Thyroid gland (tissue), 4 donors: ENCODE measurements at regions not wholly inside any gene's neighbourhood (a gene's known extent, or its start where the extent isn't known, plus 50 kb on each side); places are given as distances from the start of the nearest gene placed in this dataset.

Experiments
- DNase-seq, 2 donors: peaks; one replicate each; pipeline ENCODE4 v3.0.0-alpha.2; 2019
- H3K27ac ChIP-seq, 3 donors: fragments of 200-600 bp; sonication (generic); 1 replicate in 2 of 3; 2 replicates in 1 of 3; pipeline ENCODE4 v1.5.1; 2016 to 2019; ENCODE audit warnings: mild to moderate bottlenecking in 1 of 3, moderate library complexity in 1 of 3
- H3K27me3 ChIP-seq: fragments of 200-600 bp; sonication (generic); one replicate; pipeline ENCODE4 v1.5.1; 2019
- H3K36me3 ChIP-seq, 2 donors: fragments of 200-600 bp; sonication (generic); one replicate each; pipeline ENCODE4 v1.5.1; 2016 to 2019
- H3K4me1 ChIP-seq, 2 donors: fragments of 200-600 bp; sonication (generic); one replicate each; pipeline ENCODE4 v1.5.1; 2017 to 2019
- H3K4me3 ChIP-seq, 3 donors: fragments of 200-600 bp; sonication (generic); replicated peaks in 1 of 3; 1 replicate in 2 of 3; 2 replicates in 1 of 3; pipeline ENCODE4 v1.5.1; 2016; ENCODE audit warnings: mild to moderate bottlenecking in 1 of 3
- H3K9me3 ChIP-seq: fragments of 200-600 bp; sonication (generic); one replicate; pipeline ENCODE4 v1.5.1; 2017
- POLR2A ChIP-seq, 2 donors: fragments of 450-650 bp; IDR thresholded peaks; one replicate each; pipeline ENCODE4 v1.6.1; 2017; ENCODE audit warnings: antibody characterized with exemption in 2 of 2, mild to moderate bottlenecking in 2 of 2, moderate library complexity in 1 of 2
- WGBS, 2 donors: methylation state at CpG; one replicate each; pipeline ENCODE4 v1.1.5; 2017; 5-methylcytosine and 5-hydroxymethylcytosine counted together
- intact Hi-C: fragments of 100-400 bp; cut with DNase I; formaldehyde crosslinking; loops from one replicate; pipeline ENCODE4 v1.15.1; 2023
- TF ChIP-seq, protein P1 (sequence below), 6 experiments: fragments of 200-600 bp in 3 of 6; fragments of 450-650 bp in 3 of 6; sonication (generic) in 3 of 6; IDR thresholded peaks; one replicate each; pipeline ENCODE4 v1.5.1; 2016 to 2019; ENCODE audit warnings: antibody characterized with exemption in 6 of 6, mild to moderate bottlenecking in 2 of 6, inconsistent platforms in 1 of 6, moderate library complexity in 1 of 6

DNA sequence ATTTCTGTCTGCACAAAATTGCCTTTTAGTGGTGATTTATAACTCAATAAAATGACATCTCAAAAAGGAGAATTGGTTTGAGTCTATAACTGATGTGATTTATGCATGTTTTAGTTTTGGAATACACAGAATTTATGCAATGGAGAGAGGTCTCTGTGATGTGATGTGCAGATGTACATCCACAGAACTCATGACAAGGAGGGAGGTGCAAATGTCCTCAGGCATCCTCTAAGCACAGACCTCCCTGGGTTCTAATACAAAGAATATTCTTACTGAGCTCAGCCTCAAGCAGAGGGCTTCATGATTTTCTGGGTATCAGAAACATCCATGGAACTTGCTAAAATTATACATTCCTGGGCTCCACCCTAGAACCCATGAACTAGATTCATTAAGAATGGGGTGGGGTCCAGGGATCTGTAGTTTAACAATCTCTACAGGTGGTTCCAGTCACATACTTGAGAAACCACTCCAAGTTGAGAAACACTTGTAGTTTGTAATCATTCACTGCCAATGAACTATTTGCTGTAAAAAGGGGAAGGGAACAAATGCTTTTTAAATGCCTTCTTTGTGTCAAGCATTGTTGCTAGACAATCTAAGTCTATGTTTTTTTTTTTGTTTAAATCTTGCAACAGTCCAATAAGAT, 60.2 kb upstream of the NEDD9 start:
- peak overlapping the region in 1 of 3 donors; percentile 23 for H3K27ac ChIP-seq
- H3K4me1 ChIP-seq, result peaks cover 8 to 12% of the 10 kb centered on the region in 2 donors
- H3K36me3 ChIP-seq, result no peaks in the 10 kb centered on the region
- no peaks in the 10 kb centered on the region for H3K9me3 ChIP-seq
- TF ChIP-seq, protein P1, sequence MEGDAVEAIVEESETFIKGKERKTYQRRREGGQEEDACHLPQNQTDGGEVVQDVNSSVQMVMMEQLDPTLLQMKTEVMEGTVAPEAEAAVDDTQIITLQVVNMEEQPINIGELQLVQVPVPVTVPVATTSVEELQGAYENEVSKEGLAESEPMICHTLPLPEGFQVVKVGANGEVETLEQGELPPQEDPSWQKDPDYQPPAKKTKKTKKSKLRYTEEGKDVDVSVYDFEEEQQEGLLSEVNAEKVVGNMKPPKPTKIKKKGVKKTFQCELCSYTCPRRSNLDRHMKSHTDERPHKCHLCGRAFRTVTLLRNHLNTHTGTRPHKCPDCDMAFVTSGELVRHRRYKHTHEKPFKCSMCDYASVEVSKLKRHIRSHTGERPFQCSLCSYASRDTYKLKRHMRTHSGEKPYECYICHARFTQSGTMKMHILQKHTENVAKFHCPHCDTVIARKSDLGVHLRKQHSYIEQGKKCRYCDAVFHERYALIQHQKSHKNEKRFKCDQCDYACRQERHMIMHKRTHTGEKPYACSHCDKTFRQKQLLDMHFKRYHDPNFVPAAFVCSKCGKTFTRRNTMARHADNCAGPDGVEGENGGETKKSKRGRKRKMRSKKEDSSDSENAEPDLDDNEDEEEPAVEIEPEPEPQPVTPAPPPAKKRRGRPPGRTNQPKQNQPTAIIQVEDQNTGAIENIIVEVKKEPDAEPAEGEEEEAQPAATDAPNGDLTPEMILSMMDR (IDR thresholded peaks at IDR 0.05), result no peak
- TF ChIP-seq POLR2A (IDR thresholded peaks at IDR 0.05), result no peak
- intact Hi-C loops, result no loop called here
- DNase-seq, result no peak
- no peaks in the 10 kb centered on the region for H3K27me3 ChIP-seq
- no peak overlapping the region for H3K4me3 ChIP-seq

DNA sequence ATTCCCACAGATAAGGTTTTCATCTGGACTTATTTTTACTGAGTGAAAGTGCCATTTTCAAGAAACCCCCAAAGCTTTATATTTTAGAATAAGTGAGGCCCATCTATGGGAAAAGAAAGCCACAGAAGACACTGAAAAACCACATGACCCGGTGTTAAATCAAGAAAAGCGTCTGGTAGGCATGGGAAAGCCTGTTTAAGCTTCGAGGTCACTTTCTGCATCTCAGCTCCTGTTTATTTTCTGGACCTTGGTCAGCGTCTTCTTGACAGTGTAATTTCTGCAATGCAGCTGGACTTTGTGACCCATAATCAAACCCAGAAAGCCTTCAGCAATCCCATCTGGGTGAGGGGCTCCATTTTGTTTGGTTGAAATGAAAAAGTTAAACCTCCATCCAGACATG, 59.6 kb upstream of the NEDD9 start:
- H3K27me3 ChIP-seq, result no peaks in the 10 kb centered on the region
- intact Hi-C loops, result no loop called here
- no peaks in the 10 kb centered on the region for H3K9me3 ChIP-seq
- DNase-seq, result no peak
- H3K4me1 ChIP-seq, result peaks cover 8 to 12% of the 10 kb centered on the region in 2 donors
- WGBS, 2 donors, result 73 to 79% methylated on average over 4 of the region's 4 CpGs
- no peak for TF ChIP-seq POLR2A (IDR thresholded peaks at IDR 0.05)
- TF ChIP-seq, protein P1 (IDR thresholded peaks at IDR 0.05), result no peak
- H3K36me3 ChIP-seq, result no peaks in the 10 kb centered on the region
- no peak overlapping the region for H3K27ac ChIP-seq
- H3K4me3 ChIP-seq, result no peak overlapping the region

DNA sequence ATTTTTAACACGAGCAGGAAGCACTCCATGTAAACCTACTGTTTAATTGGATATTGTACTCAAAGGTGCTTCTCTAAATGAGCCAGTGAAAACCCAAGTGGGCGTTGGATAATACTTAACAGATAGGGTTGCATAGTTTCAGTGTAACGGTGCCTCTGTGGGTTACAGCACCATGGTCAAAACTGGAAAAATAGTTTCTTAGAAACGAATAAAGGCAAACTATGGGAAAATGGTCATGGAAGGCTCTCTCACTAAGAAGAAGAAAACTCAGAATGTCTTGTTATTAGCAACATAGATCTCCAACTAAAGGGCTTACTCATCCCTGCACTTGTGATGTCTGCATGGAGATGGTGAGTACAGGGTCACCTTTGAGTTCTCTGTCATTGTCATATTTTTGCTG, 59.1 kb upstream of the NEDD9 start:
- 87 to 92% methylated on average over 4 of the region's 4 CpGs for WGBS, 2 donors
- intact Hi-C loops, result no loop called here
- no peak for DNase-seq

DNA sequence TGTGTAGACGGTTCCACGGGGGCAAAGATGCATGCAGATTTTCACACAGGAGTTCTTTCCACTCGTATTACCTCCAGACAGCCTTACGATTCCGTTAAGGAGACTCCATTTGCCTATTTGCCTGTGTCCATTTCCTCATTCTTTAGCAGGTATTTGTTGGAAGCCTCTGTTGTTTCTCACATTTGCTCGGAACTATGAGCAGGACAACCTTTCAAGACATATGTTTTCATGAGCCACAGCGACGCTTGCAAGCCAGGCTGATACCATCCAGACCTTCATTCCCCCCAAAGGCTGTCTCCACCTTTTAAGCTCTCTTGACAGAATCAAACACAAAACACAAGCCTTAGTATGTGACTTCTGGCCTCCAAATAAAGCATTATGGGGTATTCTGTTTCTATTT, 57.6 kb upstream of the NEDD9 start:
- Histone ChIP-seq H3K4me1 (peaks cover 8 to 12% of the 10 kb centered on the region in 2 donors), H3K27ac (no peak overlapping the region), H3K4me3 (no peak overlapping the region), H3K36me3 (no peaks in the 10 kb centered on the region), H3K27me3 (no peaks in the 10 kb centered on the region), H3K9me3 (no peaks in the 10 kb centered on the region)
- TF ChIP-seq POLR2A (IDR thresholded peaks at IDR 0.05), result no peak
- TF ChIP-seq, protein P1 (IDR thresholded peaks at IDR 0.05), result no peak
- 84 to 93% methylated on average over 8 of the region's 8 CpGs for WGBS, 2 donors
- intact Hi-C loops, result no loop called here
- DNase-seq, result no peak

More for the DNA sequence above, 59.1 kb upstream of the NEDD9 start:
- TF ChIP-seq, protein P1 (IDR thresholded peaks at IDR 0.05), result no peak
- TF ChIP-seq POLR2A (IDR thresholded peaks at IDR 0.05), result no peak
- Histone ChIP-seq H3K9me3 (no peaks in the 10 kb centered on the region), H3K27me3 (no peaks in the 10 kb centered on the region), H3K4me1 (peaks cover 8 to 12% of the 10 kb centered on the region in 2 donors), H3K4me3 (no peak overlapping the region), H3K36me3 (no peaks in the 10 kb centered on the region), H3K27ac (no peak overlapping the region)

DNA sequence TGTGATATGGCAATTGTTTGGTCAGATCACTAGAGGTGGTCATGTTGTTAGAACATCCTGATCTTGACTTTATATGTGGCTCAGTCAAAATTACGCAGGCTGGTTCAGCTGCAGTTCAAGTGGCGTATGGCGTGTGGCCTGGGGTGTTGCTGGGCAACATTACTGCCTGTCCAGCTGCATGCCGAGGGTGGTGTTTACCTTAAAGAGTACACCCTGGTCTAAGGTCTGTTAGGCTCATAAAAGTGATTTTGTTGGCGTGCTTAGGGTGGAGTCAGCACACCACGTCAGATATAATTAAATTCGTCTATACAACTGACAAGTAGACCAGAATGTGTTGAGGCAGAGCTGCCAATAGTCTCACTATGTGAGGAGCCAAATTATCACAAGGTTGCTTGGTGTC, 55.6 kb upstream of the NEDD9 start:
- peaks cover 8 to 11% of the 10 kb centered on the region in 2 donors for H3K4me1 ChIP-seq
- H3K4me3 ChIP-seq, result no peak overlapping the region
- intact Hi-C loops, result no loop called here
- WGBS, 2 donors, result 36 to 47% methylated on average over 4 to 7 of the region's 7 CpGs
- peak in 1 of 2 donors; percentile 27 for TF ChIP-seq POLR2A (IDR thresholded peaks at IDR 0.05)
- TF ChIP-seq, protein P1 (IDR thresholded peaks at IDR 0.05), result no peak
- DNase-seq, result peak; percentile 78 to 87
- no peaks in the 10 kb centered on the region for H3K36me3 ChIP-seq
- peak overlapping the region in 2 of 3 donors; percentile 15 to 81 for H3K27ac ChIP-seq
- no peaks in the 10 kb centered on the region for H3K27me3 ChIP-seq
- no peaks in the 10 kb centered on the region for H3K9me3 ChIP-seq
